BLaER1 treated with 17β-estradiol and CSF1 and Interleukin-3, amounts not matched to agents 10 nM and 100 nM (cell line): ENCODE measurements at regions not wholly inside any gene's neighbourhood (a gene's known extent, or its start where the extent isn't known, plus 50 kb on each side); places are given as distances from the start of the nearest gene placed in this dataset.
A peak's percentile ranks its signal among the peaks of the same experiment; 100 is the strongest.

Experiments used
- H3K27ac ChIP-seq, 11 experiments: shearing (Covaris generic); formaldehyde crosslinking; 2 replicates each; pipeline ENCODE4 v1.8.1; 2022
- H3K27me3 ChIP-seq, 11 experiments: shearing (Covaris generic); formaldehyde crosslinking; 2 replicates each; pipeline ENCODE4 v1.8.1; 2022
- H3K36me3 ChIP-seq, 11 experiments: shearing (Covaris generic); formaldehyde crosslinking; 2 replicates each; pipeline ENCODE4 v1.8.1; 2022
- H3K4me1 ChIP-seq, 10 experiments: shearing (Covaris generic); formaldehyde crosslinking; 2 replicates each; pipeline ENCODE4 v1.8.1; 2022
- H3K4me2 ChIP-seq, 11 experiments: shearing (Covaris generic); formaldehyde crosslinking; 2 replicates each; pipeline ENCODE4 v1.8.1; 2022
- H3K4me3 ChIP-seq, 10 experiments: shearing (Covaris generic); formaldehyde crosslinking; 2 replicates each; pipeline ENCODE4 v1.8.1; 2022
- H3K9ac ChIP-seq, 11 experiments: shearing (Covaris generic); formaldehyde crosslinking; 2 replicates each; pipeline ENCODE4 v1.8.1; 2022
- H3K9me3 ChIP-seq, 11 experiments: shearing (Covaris generic); formaldehyde crosslinking; replicated peaks in 1 of 11; 2 replicates each; pipeline ENCODE4 v1.8.1; 2022
- H4K20me1 ChIP-seq, 11 experiments: shearing (Covaris generic); formaldehyde crosslinking; 2 replicates each; pipeline ENCODE4 v1.8.1; 2022
- Cebpa-rat ChIP-seq, 11 experiments: shearing (Covaris generic); IDR thresholded peaks; 2 replicates each; pipeline ENCODE4 v1.8.1; 2022

DNA sequence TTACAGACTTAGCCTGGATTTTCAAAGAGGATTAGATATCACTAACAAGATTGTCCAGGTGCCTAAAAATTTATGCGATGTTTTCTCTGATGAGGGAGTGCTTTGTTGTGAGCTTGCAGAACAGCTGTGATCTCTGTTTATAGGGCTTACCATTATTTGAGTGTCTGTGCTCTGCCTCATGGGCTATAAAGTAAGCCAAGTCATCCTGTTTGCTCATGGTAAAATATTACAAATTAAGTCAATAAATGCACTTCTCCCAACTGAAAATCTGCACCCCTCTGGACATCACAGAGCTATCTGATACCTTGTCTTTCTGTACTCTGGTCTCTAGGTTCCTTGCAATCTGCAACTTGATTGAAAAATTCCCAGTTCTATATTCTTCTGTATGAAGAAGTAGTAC, 293.4 kb upstream of the ACTBL2 start:
- no peak for TF ChIP-seq Cebpa-rat (IDR thresholded peaks at IDR 0.05)
- Histone ChIP-seq H3K4me1 (0 out of 20 replicates have a peak, but pooled peaks cover 0 to 6% (median 0%) of the 10 kb centered on the region in 10 experiments), H3K9me3 (no peaks in the 10 kb centered on the region), H4K20me1 (no peaks in the 10 kb centered on the region), H3K27ac (no peak overlapping the region), H3K27me3 (no peaks in the 10 kb centered on the region), H3K36me3 (no peaks in the 10 kb centered on the region), H3K4me3 (no peak overlapping the region), H3K4me2 (no peak overlapping the region), H3K9ac (no peak overlapping the region)

DNA sequence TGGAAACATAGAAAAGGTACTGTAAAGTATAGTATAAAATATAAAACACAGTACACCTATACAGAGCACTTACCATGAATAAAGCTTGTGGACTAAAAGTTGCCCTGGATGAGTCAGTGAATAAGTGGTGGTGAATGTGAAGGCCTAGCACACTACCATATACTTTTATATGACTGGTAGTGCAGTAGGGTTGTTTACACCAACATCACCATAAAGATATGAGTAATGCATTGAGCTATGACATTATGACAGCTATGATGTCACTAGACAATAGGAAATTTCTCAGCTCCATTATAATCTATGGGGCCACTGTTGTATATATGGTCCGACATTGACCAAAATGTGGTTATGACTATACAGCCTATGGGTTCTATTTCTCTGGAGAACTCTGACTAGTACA, 291.8 kb upstream of the ACTBL2 start:
- no peaks in the 10 kb centered on the region for H3K9me3 ChIP-seq
- no peak for TF ChIP-seq Cebpa-rat (IDR thresholded peaks at IDR 0.05)
- no peaks in the 10 kb centered on the region for H4K20me1 ChIP-seq
- H3K4me1 ChIP-seq, result no peaks in the 10 kb centered on the region
- no peaks in the 10 kb centered on the region for H3K27me3 ChIP-seq
- H3K4me3 ChIP-seq, result no peak overlapping the region
- H3K4me2 ChIP-seq, result no peak overlapping the region
- no peaks in the 10 kb centered on the region for H3K36me3 ChIP-seq
- H3K27ac ChIP-seq, result no peak overlapping the region
- H3K9ac ChIP-seq, result no peak overlapping the region

DNA sequence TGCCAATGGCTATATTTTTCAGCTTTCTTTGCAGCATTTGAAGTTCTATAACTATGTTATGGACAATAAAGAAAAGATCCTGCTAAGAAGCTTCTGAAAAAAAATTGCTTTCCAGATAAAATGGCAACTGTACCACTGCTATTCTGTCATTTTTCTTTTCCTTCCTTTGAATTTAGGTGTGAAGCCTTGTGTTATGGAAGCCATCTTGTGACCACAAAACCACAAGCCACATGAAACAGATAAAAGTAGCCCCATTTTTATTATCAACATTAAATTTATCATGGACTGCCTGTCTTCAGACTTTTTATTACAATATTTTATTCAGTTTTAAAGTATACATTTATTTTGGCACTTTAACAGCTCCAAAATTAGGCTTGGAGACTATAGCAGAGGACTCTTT, 289.9 kb upstream of the ACTBL2 start:
- H4K20me1 ChIP-seq, result no peaks in the 10 kb centered on the region
- 0 out of 22 replicates have a peak overlapping the region, but pooled peaks of 1 of the 11 experiments have one; percentile 3 for H3K4me2 ChIP-seq
- no peak overlapping the region for H3K4me3 ChIP-seq
- no peak for TF ChIP-seq Cebpa-rat (IDR thresholded peaks at IDR 0.05)
- H3K36me3 ChIP-seq, result no peaks in the 10 kb centered on the region
- H3K27me3 ChIP-seq, result no peaks in the 10 kb centered on the region
- no peak overlapping the region for H3K9ac ChIP-seq
- no peak overlapping the region for H3K27ac ChIP-seq
- H3K9me3 ChIP-seq, result no peaks in the 10 kb centered on the region
- no peaks in the 10 kb centered on the region for H3K4me1 ChIP-seq

DNA sequence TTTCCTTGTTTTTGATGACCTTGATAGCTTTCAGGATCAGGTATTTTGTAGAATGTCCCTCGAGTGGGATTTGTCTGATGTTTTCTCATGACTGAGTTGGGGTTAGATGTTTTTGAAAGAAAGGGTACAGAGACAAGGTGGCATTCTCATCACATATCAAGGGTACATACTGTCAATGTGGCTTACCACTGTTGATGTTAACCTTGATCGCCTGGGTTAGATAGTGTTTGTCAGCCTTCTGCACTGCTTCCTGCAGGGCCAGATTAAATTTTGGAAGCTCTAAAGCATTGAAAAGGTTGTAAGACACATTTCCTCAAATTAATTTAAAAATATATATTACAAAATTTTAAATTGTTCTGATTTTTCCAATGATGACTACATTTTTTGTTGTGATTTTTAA, 287.4 kb upstream of the ACTBL2 start:
- Histone ChIP-seq H3K4me1 (no peaks in the 10 kb centered on the region), H4K20me1 (no peaks in the 10 kb centered on the region), H3K36me3 (no peaks in the 10 kb centered on the region), H3K4me3 (no peak overlapping the region), H3K27me3 (no peaks in the 10 kb centered on the region), H3K9me3 (no peaks in the 10 kb centered on the region), H3K4me2 (no peak overlapping the region), H3K27ac (no peak overlapping the region), H3K9ac (no peak overlapping the region)
- TF ChIP-seq Cebpa-rat (IDR thresholded peaks at IDR 0.05), result no peak

DNA sequence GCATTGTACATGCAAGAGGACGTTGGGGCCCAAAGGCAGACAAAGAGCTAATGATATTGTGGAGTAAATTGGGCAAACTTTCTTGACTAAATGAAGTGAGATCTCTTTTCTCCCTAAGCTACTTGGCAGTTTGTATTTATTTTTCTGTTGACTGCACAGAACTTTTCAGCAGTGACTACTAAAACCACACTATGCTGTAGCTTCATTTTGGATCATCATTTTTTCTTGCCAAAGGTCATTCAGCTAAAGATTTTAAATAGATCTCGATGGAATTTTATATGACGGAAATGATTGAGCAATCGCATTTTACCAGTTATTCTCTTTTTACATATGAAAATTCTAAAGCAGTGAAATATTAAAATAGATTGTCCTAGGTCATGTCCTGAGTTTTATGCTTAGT, 286.1 kb upstream of the ACTBL2 start:
- Histone ChIP-seq H3K36me3 (no peaks in the 10 kb centered on the region), H3K27me3 (no peaks in the 10 kb centered on the region), H3K4me2 (no peak overlapping the region), H3K4me1 (no peaks in the 10 kb centered on the region), H4K20me1 (no peaks in the 10 kb centered on the region), H3K9me3 (no peaks in the 10 kb centered on the region), H3K4me3 (no peak overlapping the region), H3K27ac (no peak overlapping the region), H3K9ac (no peak overlapping the region)
- TF ChIP-seq Cebpa-rat (IDR thresholded peaks at IDR 0.05), result no peak

DNA sequence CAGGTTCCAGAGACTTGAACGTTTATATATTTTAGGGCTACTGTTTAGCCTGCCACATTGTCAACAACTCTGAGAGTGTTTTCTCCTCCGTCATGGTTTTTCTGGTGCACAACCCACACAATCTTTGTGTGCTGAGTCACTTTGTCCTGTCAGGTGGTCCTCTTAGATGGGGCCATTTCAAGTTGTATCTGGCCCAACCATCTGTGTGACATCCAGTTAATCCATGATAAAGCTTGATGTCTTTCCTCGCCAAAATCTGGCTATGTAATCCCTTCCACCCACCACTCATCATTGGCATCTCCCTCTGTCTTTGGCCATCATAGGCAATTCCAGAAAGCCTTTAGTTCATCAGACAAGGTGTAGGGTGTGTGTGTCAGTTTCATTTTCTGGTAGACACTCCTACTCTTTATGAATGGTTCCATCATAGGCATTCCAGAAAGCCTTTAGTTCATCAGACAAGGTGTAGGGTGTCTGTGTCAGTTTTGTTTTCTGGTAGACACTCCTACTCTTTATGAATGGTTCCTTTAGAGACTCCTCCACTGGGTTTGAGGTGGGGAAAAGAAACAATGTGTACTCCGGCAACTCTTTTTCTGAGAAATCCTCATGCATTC, 282.0 kb upstream of the ACTBL2 start:
- H3K27me3 ChIP-seq, result no peaks in the 10 kb centered on the region
- TF ChIP-seq Cebpa-rat (IDR thresholded peaks at IDR 0.05), result no peak
- no peaks in the 10 kb centered on the region for H3K4me1 ChIP-seq
- no peaks in the 10 kb centered on the region for H4K20me1 ChIP-seq
- no peak overlapping the region for H3K4me2 ChIP-seq
- no peak overlapping the region for H3K27ac ChIP-seq
- no peaks in the 10 kb centered on the region for H3K36me3 ChIP-seq
- no peak overlapping the region for H3K4me3 ChIP-seq
- H3K9me3 ChIP-seq, result peaks cover 0 to 15% (median 11%) of the 10 kb centered on the region in 11 experiments; a peak in 13 of 22 replicates
- H3K9ac ChIP-seq, result no peak overlapping the region

DNA sequence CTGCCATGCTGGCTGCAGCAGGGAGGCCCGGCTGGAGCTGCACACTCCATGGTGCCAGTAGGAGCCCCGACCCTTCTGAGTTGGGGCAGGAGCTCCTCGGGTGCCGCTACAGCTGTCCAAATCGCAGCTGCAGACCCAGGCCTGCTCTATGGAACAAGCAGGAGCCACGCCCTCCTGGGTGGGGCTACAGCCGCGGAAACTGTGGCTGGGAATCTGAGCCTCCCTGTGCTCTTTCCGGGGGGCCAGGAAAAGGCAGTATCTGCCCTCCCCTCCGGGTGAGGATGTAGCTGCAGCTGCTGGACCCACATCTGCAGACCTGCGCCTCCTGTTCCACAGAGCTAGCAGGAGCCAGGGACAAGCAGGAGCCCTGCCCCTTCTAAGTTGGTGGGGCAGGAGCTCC, 278.9 kb upstream of the ACTBL2 start:
- Histone ChIP-seq H3K36me3 (no peaks in the 10 kb centered on the region), H3K4me2 (no peak overlapping the region), H4K20me1 (no peaks in the 10 kb centered on the region), H3K9ac (no peak overlapping the region), H3K27me3 (no peaks in the 10 kb centered on the region), H3K4me3 (no peak overlapping the region), H3K27ac (no peak overlapping the region), H3K4me1 (no peaks in the 10 kb centered on the region), H3K9me3 (peaks cover 0 to 15% (median 11%) of the 10 kb centered on the region in 11 experiments; a peak in 13 of 22 replicates)
- no peak for TF ChIP-seq Cebpa-rat (IDR thresholded peaks at IDR 0.05)

DNA sequence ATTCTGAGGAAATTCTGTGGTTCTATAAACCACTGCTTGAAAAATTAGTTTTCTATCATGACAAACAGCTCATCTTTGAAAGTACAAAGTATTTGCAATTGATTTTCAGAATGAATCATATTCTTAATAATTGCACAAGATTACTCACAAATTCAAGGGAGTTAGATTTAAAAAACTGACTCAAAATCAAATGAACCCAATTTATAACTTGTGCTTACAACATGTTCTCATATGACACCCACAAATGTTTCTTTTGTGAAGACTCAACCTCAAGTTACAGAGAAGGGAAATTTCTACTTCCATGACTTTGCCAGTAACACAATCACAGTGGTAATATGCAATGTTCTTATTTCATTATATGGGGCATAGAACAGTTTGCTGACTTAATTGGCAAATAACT, 272.0 kb upstream of the ACTBL2 start:
- Histone ChIP-seq H3K4me2 (no peak overlapping the region), H3K9me3 (no peaks in the 10 kb centered on the region)

DNA sequence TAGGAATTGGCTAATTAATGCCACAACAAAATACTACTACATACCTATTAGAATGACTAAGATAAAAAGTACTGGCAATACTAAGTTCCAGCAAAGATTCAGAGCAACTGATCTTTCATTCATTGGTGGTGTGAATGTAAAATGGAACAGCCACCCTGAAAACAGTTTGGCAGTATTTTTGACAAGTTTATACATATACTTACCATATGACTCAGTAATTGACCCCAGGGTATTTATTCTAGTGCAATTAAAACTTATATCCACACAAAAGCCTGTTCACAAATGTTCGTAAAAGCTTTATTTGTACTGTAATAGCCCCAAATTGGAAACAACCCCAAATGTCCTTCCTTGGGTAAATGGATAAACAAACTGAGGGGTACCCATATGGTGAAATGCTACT, 270.8 kb upstream of the ACTBL2 start:
- Histone ChIP-seq H3K27ac (no peak overlapping the region), H3K9ac (no peak overlapping the region), H3K4me2 (no peak overlapping the region), H3K4me3 (no peak overlapping the region), H4K20me1 (no peaks in the 10 kb centered on the region), H3K9me3 (no peaks in the 10 kb centered on the region), H3K4me1 (no peaks in the 10 kb centered on the region), H3K36me3 (no peaks in the 10 kb centered on the region), H3K27me3 (no peaks in the 10 kb centered on the region)
- no peak for TF ChIP-seq Cebpa-rat (IDR thresholded peaks at IDR 0.05)

More for the DNA sequence above, 272.0 kb upstream of the ACTBL2 start:
- H3K4me1 ChIP-seq, result no peaks in the 10 kb centered on the region
- H4K20me1 ChIP-seq, result no peaks in the 10 kb centered on the region
- no peak overlapping the region for H3K27ac ChIP-seq
- H3K27me3 ChIP-seq, result no peaks in the 10 kb centered on the region
- H3K9ac ChIP-seq, result no peak overlapping the region
- H3K4me3 ChIP-seq, result no peak overlapping the region
- TF ChIP-seq Cebpa-rat (IDR thresholded peaks at IDR 0.05), result no peak
- H3K36me3 ChIP-seq, result no peaks in the 10 kb centered on the region

DNA sequence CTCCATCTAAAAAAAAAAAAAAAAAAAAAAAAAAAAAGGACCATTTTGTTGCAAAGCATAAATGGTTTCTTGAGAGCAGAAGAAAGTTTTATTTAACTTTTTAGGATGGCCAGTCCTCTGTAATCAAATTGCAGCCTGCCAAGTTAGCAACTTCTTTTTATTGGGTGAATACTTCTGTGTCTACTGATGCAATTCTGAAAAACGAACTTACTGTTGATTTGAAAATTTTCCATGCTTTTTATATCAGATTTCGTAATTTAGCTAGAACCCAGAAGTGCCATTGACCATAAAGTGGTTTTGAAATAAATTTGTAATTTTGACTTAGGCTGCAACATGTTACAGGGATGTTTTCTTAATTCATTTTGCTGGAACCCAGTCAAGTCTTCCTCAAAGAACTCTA, 269.1 kb upstream of the ACTBL2 start:
- Histone ChIP-seq H3K4me3 (no peak overlapping the region), H3K4me1 (no peaks in the 10 kb centered on the region), H3K36me3 (no peaks in the 10 kb centered on the region), H3K9me3 (no peaks in the 10 kb centered on the region), H3K9ac (no peak overlapping the region), H3K4me2 (no peak overlapping the region), H3K27ac (no peak overlapping the region), H4K20me1 (no peaks in the 10 kb centered on the region), H3K27me3 (no peaks in the 10 kb centered on the region)
- no peak for TF ChIP-seq Cebpa-rat (IDR thresholded peaks at IDR 0.05)
